NCI-H1436 treated with DMSO at 0.1 percent for 48 hours (cell line): ENCODE measurements at regions not wholly inside any gene's neighbourhood (a gene's known extent, or its start where the extent isn't known, plus 50 kb on each side); places are given as distances from the start of the nearest gene placed in this dataset.
"Not testable (repeated sequence)": the region's sequence is repeated elsewhere in the genome, so short reads cannot be mapped to it uniquely, and the experiment has no call there.

Experiments
- DNase-seq: peaks from one replicate; lab custom pipeline; 2025; lab: John Stamatoyannopoulos, UW

GRCh38 chr9:115804206-115804605 is 349.4 kb upstream of the PAPPA start:
- DNase-seq = no peak

- no peak for DNase-seq
Measured at GRCh38 chr9:115808108-115808507, 345.5 kb upstream of the PAPPA start.

DNA sequence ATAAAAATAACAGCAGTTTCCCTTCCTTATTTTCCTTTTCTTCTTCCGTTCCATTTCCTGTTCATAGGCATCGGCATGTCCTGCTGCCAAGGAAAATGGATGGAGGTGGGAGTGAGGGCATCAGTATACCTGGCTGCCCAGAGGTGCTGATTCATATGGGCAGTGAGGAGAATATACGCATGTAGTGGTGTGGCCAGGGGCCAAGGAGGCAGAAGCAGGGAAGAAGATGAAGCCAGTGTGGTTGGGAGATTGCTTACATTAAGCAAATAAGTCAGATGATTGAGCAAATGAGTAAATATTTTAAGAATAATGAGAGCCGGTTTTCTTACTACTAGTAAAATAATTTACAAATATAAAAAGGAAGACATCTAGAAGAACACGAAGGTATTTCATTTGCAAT is 344.9 kb upstream of the PAPPA start:
- DNase-seq = no peak

- DNase-seq = no peak
Measured at GRCh38 chr9:115810166-115810565, 343.4 kb upstream of the PAPPA start.

- DNase-seq = no peak
Measured at GRCh38 chr9:115814081-115814480, 339.5 kb upstream of the PAPPA start.

- DNase-seq = no peak
Measured at GRCh38 chr9:115815786-115816185, 337.8 kb upstream of the PAPPA start.

- not testable (repeated sequence) for DNase-seq
Measured at GRCh38 chr9:115818651-115819050, 334.9 kb upstream of the PAPPA start.

DNA sequence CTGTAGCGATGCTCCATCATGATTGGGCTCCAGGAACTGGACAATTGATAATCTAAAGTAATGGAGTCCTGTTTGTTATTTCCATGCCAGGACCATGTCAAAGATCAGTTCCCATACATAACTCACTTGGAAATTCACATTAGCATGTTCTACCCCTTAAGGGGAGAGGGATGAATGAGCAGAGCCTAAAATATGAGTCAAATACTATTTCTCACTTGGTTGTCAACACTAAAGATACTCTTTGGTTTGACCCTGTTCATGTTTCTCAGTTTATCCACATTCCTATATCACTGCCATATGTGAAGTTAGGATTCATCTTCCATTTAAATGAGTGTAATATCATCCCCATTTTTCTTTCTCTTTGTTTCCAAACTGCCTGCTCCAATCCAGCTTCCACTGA is 321.6 kb upstream of the PAPPA start:
- DNase-seq = no peak

GRCh38 chr9:115837618-115838017 is 316.0 kb upstream of the PAPPA start:
- no peak for DNase-seq

- no peak for DNase-seq
Measured at GRCh38 chr9:115838417-115838816, 315.2 kb upstream of the PAPPA start.

DNA sequence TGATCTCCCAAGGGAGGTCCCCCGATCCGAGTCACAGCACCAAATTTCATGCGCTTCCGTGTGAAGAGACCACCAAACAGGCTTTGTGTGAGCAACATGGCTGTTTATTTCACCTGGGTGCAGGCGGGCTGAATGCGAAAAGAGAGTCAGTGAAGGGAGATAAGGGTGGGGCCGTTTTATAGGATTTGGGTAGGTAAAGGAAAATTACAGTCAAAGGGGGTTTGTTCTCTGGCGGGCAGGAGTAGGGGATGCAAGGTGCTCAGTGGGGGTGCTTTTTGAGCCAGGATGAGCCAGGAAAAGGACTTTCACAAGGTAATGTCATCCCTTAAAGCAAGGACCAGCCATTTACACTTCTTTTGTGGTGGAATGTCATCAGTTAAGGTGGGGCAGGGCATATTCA is 309.2 kb upstream of the PAPPA start:
- DNase-seq = not testable (repeated sequence)

GRCh38 chr9:115845648-115846312 is 307.8 kb upstream of the PAPPA start:
- DNase-seq = no peak

- DNase-seq = no peak
Measured at GRCh38 chr9:115847216-115847615, 306.4 kb upstream of the PAPPA start.

- no peak for DNase-seq
Measured at GRCh38 chr9:115849679-115850412, 303.7 kb upstream of the PAPPA start.

- DNase-seq = no peak
Measured at GRCh38 chr9:115850548-115851304, 302.9 kb upstream of the PAPPA start.

DNA sequence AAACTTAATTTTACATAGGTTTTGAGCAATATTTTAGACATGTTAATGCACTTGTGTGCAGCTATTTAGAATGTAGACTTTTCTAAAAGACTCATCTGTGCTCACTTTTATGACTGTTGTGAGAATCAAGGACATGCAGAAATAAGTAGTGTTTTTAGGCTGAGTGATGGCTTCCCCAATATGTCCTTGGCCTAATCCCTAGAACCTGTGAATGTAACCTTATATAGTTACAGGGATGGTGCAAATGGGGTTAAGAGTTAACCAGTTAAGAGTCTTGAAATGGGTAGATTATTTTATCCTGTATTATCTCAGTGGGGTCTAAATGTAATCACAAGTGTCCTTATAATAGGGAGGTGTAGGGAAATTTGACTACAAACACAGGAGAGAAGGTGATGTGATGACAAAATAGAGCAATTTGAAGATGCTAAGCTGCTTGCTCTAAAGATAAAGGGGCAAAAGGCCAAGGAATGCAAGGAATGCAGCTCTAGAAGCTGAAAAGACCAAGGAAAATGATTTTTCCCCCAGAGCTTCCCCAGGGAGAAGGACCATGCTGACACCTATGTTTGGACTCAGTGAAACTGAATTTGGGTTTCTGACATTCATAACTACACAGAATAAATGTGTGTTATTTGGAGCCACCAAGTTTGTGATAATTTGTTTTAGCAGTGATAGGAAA is 298.0 kb upstream of the PAPPA start:
- no peak for DNase-seq

DNA sequence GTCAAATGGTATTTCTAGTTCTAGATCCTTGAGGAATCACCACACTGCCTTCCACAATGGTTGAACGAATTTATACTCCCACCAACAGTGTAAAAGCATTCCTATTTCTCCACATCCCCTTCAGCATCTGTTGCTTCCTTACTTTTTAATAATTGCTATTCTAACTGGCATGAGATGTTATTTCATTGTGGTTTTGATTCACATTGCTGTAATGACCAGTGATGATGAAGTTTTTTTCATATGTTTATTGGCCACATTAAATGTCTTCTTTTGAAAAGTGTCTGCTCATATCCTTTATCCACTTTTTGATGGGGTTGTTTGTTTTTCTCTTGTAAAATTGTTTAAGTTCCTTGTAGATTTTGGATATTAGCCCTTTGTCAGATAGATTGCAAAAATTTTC is 295.2 kb upstream of the PAPPA start:
- not testable (repeated sequence) for DNase-seq

- no peak for DNase-seq
Measured at GRCh38 chr9:115862021-115862420, 291.6 kb upstream of the PAPPA start.

DNA sequence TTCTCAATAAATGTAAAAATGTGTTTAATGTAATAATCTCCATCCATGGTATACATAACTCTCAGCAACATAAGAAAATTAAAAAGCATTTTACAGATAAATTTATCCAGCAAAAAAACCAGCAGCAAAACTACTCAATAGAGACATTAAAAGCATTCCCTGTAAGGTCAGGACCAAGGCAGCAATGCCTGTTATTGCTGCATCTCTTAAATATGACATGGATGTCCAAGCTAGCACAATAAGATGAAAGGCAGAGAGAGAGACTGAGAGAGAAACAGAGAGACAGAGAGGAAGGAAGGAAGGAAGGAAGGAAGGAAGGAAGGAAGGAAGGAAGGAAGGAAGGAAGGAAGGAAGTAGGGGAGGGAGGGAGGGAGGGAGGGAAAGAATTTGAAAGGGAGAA is 289.0 kb upstream of the PAPPA start:
- DNase-seq = no peak

- DNase-seq = no peak
Measured at GRCh38 chr9:115867326-115867725, 286.3 kb upstream of the PAPPA start.

- no peak for DNase-seq
Measured at GRCh38 chr9:115877852-115878438, 275.6 kb upstream of the PAPPA start.

DNA sequence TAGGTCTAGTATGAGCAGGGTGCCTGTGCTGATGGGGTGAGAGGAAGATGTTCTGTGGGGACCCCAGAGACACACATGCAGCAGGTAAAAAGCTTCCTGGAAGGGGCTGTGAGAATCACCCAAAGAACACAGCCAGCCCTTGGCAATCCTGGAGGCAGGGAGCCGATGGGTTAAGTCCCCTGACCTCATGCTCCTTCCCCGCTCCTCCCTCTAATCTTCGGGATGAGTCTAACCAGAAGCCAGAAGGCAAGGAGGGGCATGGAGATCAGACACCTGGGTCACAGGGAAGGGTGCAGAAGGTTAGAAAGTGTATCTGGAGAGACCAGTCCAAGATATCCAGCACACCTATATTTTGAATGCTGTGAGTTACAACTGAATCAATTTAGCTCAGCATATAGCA is 274.1 kb upstream of the PAPPA start:
- DNase-seq = no peak
